ENCODE measurements at regions not wholly inside any gene's neighbourhood (a gene's known extent, or its start where the extent isn't known, plus 50 kb on each side); places are given as distances from the start of the nearest gene placed in this dataset.

- Histone ChIP-seq H3K36me3 (ENCODE audit: control insufficient read depth, insufficient read depth, low read length) (no peaks in the 10 kb centered on the region), H3K27ac (ENCODE audit: low read depth, low read length) (no peak overlapping the region), H3K4me1 (ENCODE audit: control insufficient read depth, insufficient read depth, low read length) (no peaks in the 10 kb centered on the region), H3K4me3 (ENCODE audit: low read length) (no peak overlapping the region), H3K27me3 (ENCODE audit: control insufficient read depth, insufficient read depth, low read length, poor library complexity, severe bottlenecking) (no peaks in the 10 kb centered on the region), H3K9me3 (ENCODE audit: control insufficient read depth, low read length) (no peaks in the 10 kb centered on the region), H3K9ac (ENCODE audit: extremely low read depth, low read length, poor library complexity, severe bottlenecking) (no peak overlapping the region)
- no peaks in the 10 kb centered on the region for H3K36me3 Mint-ChIP-seq (ENCODE audit: low read depth)
- H3K27me3 Mint-ChIP-seq (ENCODE audit: insufficient read depth), result no peaks in the 10 kb centered on the region
- no peak for TF ChIP-seq CTCF (conservative IDR thresholded peaks at IDR 0.05)
- H3K4me3 Mint-ChIP-seq, result no peak overlapping the region
- H3K4me1 Mint-ChIP-seq, result peaks cover 17% of the 10 kb centered on the region
- no peak for DNase-seq
- no peak overlapping the region for H3K27ac Mint-ChIP-seq
- H3K9me3 Mint-ChIP-seq, result no peaks in the 10 kb centered on the region
- WGBS, 2 experiments (ENCODE audit: insufficient coverage in 1 of 2, insufficient read length in 1 of 2), result 67 to 82% methylated on average over 2 to 6 of the region's 6 CpGs
Observed at GRCh38 chr9:31321256-31321655, 1063.2 kb upstream of the ACO1 start.

GRCh38 chr9:31321686-31322085 lies 1062.8 kb upstream of the ACO1 start:
- Mint-ChIP-seq H3K27ac (no peak overlapping the region), H3K27me3 (ENCODE audit: insufficient read depth) (no peaks in the 10 kb centered on the region), H3K9me3 (no peaks in the 10 kb centered on the region), H3K36me3 (ENCODE audit: low read depth) (no peaks in the 10 kb centered on the region), H3K4me1 (peaks cover 22% of the 10 kb centered on the region), H3K4me3 (no peak overlapping the region)
- H3K9me3 ChIP-seq (ENCODE audit: control insufficient read depth, low read length), result no peaks in the 10 kb centered on the region
- no peak for DNase-seq
- no peak for TF ChIP-seq CTCF (conservative IDR thresholded peaks at IDR 0.05)
- no peak overlapping the region for H3K27ac ChIP-seq (ENCODE audit: low read depth, low read length)
- WGBS, 2 experiments (ENCODE audit: insufficient coverage in 1 of 2, insufficient read length in 1 of 2), result 94% methylated on average over 3 of the region's 3 CpGs; no CpG with 5 or more reads in 1 of the 2 experiments
- H3K36me3 ChIP-seq (ENCODE audit: control insufficient read depth, insufficient read depth, low read length), result no peaks in the 10 kb centered on the region
- H3K4me1 ChIP-seq (ENCODE audit: control insufficient read depth, insufficient read depth, low read length), result no peaks in the 10 kb centered on the region
- no peaks in the 10 kb centered on the region for H3K27me3 ChIP-seq (ENCODE audit: control insufficient read depth, insufficient read depth, low read length, poor library complexity, severe bottlenecking)
- no peak overlapping the region for H3K4me3 ChIP-seq (ENCODE audit: low read length)
- no peak overlapping the region for H3K9ac ChIP-seq (ENCODE audit: extremely low read depth, low read length, poor library complexity, severe bottlenecking)

- TF ChIP-seq CTCF (conservative IDR thresholded peaks at IDR 0.05), result no peak
- H3K4me3 ChIP-seq (ENCODE audit: low read length), result no peak overlapping the region
- no peaks in the 10 kb centered on the region for H3K27me3 ChIP-seq (ENCODE audit: control insufficient read depth, insufficient read depth, low read length, poor library complexity, severe bottlenecking)
- Mint-ChIP-seq H3K4me3 (no peak overlapping the region), H3K4me1 (peaks cover 33% of the 10 kb centered on the region), H3K9me3 (peaks cover 6% of the 10 kb centered on the region), H3K36me3 (ENCODE audit: low read depth) (no peaks in the 10 kb centered on the region), H3K27ac (no peak overlapping the region), H3K27me3 (ENCODE audit: insufficient read depth) (no peaks in the 10 kb centered on the region)
- H3K9me3 ChIP-seq (ENCODE audit: control insufficient read depth, low read length), result no peaks in the 10 kb centered on the region
- WGBS, 2 experiments (ENCODE audit: insufficient coverage in 1 of 2, insufficient read length in 1 of 2), result 80 to 83% methylated on average over 1 to 2 of the region's 2 CpGs
- DNase-seq, result no peak
- no peak overlapping the region for H3K9ac ChIP-seq (ENCODE audit: extremely low read depth, low read length, poor library complexity, severe bottlenecking)
- no peak overlapping the region for H3K27ac ChIP-seq (ENCODE audit: low read depth, low read length)
- H3K36me3 ChIP-seq (ENCODE audit: control insufficient read depth, insufficient read depth, low read length), result no peaks in the 10 kb centered on the region
- H3K4me1 ChIP-seq (ENCODE audit: control insufficient read depth, insufficient read depth, low read length), result no peaks in the 10 kb centered on the region
Observed at GRCh38 chr9:31323726-31324444, 1060.6 kb upstream of the ACO1 start.
